ENCODE measurements at regions not wholly inside any gene's neighbourhood (a gene's known extent, or its start where the extent isn't known, plus 50 kb on each side); places are given as distances from the start of the nearest gene placed in this dataset.
"Not testable (repeated sequence)": the region's sequence is repeated elsewhere in the genome, so short reads cannot be mapped to it uniquely, and the experiment has no call there.

GRCh38 chr10:89952751-89953150 lies 251.4 kb downstream of the KIF20B start:
- DNase-seq = no peak

DNA sequence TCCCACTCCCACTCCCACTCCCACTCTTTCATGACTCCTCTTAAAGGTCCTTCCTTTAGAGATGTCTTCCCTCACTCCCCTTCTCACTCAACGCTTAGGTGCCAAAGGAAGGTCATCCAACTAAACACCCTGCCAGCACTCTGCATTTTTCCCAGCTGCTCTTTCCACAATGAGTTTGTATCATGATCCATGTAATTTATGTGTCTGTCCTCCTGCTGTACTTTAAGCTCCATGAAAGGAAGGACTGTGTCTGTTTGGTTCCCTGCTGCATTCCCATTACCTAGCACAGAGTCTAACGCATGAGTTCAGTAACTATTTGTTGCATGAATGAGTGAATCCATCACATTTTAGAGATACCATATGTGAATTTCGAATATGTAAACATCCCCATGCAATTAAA lies 252.7 kb downstream of the KIF20B start:
- no peak for DNase-seq

DNA sequence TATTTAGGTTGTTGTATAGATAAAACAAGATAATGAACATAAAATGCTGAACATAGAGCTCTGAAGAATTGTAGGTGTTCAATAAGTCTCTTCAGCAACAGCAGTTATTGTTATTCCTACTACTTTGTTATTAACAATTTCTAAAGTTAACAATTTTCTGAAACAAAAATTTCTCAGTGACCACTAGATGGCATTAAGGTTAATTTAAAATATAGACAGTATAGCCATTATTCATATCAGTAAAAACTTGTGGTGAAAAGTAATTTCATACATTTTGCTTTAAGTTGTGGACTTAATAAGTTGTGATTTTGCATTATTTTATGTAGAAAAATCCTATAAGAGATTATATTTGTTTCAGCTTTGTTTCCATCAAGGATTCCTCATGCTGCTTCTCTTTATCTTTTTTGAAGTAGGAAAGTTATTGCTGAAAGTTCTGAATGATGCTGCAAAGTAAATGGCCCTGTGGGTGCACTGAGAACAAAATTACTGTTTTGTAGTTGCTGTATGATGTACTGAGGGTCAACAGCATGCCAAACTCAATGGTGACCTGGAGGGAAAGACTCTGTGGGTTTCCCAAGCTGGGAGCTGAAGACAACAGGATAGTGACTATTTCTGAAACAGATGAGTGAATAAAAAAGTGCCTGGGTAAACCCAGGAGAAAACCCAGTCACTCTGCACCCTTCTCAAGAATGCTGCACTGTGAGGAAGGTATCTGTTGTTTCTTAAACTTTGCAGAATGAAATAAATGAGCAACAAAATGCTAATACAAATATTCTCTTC lies 253.6 kb downstream of the KIF20B start:
- no peak for DNase-seq

GRCh38 chr10:89959433-89960110 lies 258.2 kb downstream of the KIF20B start:
- DNase-seq = no peak

DNA sequence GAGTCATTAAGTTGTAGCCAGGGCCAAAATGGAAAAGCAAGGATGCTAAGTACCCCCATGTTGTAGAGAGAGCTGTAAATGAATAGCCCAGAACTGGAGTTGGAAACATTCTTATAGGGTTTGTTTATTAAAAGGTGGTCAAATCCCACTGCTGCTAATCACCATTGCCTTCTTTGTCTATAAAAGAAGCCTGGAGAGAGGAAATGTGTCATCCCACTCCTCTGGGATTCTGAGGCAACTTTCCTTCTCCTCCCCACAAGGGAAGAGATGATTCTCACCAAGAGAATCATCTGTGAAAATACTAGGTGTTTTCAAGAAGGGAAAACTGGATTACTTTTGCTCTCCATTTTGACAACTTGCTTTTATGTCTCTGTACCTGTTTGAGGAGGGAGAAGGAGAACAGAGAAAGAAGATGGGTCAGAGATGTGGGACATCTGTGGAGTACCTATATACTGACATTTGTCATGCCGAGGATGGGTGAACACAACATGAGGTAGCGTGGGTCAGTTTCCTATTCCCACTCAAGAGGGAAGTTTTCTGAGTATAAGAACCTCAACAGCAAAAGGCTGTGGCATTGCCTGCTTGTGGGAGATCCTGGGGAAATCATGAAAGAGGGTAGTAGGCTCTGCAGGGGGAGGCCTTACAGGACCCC lies 262.2 kb downstream of the KIF20B start:
- DNase-seq = no peak

GRCh38 chr10:89966211-89966610 lies 264.8 kb downstream of the KIF20B start:
- DNase-seq = no peak

DNA sequence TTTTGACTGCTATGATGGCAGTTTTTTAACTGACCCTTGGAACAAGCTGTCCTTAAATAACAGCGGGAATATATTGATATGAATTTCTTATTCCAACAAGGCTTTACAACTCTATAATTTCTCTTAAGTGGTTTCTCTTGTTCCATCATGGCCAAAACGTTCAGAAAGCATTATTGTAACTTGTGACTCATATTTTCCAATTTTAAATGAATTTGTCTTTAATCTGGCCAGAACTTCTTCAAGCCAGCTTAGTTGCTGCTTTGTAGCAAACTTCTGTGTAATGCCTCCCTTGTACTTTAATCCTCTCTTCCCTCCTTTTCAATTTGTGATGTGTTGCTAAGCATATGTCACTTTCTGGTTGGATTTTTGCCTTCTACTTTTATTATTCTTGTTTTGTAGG lies 271.9 kb downstream of the KIF20B start:
- no peak for DNase-seq

GRCh38 chr10:89975071-89975470 lies 273.7 kb downstream of the KIF20B start:
- DNase-seq = no peak

- no peak for DNase-seq
These were observed 274.4 kb downstream of the KIF20B start for GRCh38 chr10:89975771-89976170.

DNA sequence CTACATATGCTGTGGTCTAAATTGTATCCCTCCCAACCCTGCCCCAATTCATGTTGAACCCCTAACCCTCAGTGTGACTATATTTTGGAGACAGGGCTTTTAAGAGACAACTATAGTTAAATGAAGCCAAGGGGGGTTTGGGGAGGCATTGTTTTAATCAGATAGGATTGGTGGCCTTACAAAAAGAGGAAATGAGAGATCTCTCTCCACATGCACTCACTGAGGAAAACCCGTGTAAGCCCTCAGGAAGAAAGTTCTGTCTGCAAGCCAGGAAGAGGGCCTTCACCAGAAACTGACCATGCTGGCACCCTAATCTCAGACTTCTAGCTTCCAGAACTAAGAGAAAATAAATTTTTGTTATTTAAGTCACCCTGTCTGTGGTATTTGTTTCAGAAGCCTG lies 276.7 kb downstream of the KIF20B start:
- DNase-seq = no peak

DNA sequence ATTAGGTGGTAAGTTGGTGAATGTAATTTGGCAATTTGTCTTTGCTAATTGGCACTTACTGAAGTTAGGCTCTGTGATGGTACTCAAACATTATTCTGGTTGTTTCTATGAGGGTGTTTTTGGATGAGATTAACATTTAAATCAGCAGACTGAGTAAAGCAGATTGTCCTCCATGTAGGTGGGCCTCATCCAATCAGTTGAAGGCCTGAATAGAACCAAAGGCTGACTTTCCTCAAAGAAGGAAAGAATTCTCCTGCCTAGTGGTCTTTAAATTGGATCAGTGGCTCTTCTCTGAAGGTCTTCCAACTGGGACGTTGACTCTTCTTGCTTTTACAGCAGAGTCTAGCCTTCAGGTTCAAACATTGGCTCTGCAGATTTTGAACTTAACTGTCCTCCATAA lies 278.3 kb downstream of the KIF20B start:
- DNase-seq = no peak

DNA sequence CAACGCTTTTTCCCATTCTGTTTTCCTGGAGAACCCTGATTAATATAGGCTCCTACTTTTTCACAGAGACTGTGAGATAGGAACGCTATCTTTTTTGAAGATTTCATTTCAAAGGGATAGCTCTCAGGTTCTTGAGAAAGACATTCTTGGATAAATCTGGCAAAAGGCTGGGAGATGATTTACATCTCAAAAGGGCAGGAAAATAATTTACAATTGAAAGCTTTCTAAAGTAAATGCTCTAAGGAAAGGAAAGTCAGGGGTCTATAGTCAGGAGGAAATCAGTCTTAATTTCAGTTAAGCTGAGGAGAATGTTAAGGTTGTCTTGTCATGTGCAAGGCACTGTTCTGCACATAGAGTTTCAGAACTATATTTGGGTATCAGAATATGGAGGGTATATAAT lies 278.8 kb downstream of the KIF20B start:
- DNase-seq = no peak

DNA sequence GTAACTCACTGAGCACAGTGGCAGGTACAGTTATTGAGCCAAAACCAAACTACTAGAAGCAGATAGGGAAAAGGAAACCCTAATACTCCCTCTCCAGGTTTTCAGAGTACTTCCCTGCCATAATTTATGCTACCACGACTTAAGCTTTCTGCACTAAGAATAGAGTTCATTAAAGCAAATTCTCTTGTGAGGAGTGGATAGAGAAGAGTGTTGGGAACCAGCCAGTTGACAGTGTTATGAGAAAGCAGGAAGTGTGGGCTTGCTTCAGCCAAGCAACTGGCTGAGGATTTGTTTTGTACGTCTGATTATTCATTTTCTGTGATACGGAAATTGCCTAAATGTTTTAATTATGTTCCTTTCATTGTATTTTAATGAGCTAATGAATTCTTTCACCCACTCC lies 280.5 kb downstream of the KIF20B start:
- DNase-seq = no peak

DNA sequence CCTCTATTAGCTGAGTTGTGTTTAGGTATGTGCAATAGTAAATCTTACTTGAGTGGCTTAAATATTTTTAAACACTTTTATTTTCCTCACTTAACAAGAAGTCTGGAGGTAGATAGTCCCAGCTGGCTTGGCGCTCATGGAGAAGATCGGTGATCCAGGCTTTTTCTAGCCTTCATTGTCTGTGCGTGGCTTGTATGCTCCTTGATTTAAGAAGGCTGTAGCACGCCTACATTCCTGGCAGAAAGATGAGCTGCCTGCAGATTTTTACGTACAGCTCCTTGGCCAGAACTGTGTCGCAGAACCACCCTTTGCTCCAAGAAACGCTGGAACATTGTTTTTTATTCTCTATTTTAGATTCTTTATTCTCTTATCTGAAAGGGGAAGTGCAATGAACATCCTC lies 284.1 kb downstream of the KIF20B start:
- no peak for DNase-seq

GRCh38 chr10:89988361-89988760 lies 287.0 kb downstream of the KIF20B start:
- DNase-seq = not testable (repeated sequence)

- no peak for DNase-seq
These were observed 291.2 kb downstream of the KIF20B start for GRCh38 chr10:89992575-89992974.

GRCh38 chr10:90007226-90007625 lies 305.8 kb downstream of the KIF20B start:
- no peak for DNase-seq

GRCh38 chr10:90011281-90011680 lies 309.9 kb downstream of the KIF20B start:
- DNase-seq = not testable (repeated sequence)

GRCh38 chr10:90018819-90019218 lies 317.4 kb downstream of the KIF20B start:
- no peak for DNase-seq

GRCh38 chr10:90020506-90020905 lies 319.1 kb downstream of the KIF20B start:
- DNase-seq = no peak

DNA sequence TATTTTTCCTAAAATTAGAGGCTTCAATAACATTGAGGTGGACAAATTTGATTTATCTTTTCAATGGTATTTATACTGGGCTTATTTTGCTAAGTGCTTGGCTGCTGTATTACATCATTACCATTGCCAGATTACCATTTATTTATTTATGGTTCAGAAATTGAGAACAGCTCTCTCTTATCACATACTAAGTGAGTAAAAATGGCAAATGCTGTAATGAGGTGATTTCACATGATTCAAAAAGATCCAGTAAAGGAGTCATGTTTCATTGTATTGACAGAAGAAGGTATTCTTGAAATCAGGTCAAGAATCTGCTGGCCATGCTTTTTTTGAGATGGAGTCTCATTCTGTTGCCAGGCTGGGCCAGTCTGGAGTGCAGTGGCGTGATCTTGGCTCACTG lies 322.6 kb downstream of the KIF20B start:
- DNase-seq = peak; percentile 29

DNA sequence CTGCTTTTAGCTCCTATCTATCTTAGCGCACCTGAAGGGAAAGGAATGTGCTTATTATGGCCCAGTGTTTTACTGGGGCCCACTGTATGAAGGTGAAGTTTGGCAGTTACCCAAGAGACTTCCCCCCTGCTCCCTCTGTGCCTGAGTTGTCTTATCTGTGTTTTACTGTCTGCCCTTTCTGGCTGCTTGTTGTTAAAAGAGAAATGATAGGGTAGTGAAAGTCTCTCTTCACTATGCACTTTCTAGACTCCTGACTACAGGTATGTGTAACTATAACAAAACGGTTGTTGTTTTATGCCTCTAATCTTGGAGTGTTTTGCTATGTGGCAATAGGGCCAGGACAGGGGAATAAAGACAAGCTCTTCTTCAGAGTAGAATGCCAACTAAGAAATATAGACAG lies 326.9 kb downstream of the KIF20B start:
- no peak for DNase-seq

DNA sequence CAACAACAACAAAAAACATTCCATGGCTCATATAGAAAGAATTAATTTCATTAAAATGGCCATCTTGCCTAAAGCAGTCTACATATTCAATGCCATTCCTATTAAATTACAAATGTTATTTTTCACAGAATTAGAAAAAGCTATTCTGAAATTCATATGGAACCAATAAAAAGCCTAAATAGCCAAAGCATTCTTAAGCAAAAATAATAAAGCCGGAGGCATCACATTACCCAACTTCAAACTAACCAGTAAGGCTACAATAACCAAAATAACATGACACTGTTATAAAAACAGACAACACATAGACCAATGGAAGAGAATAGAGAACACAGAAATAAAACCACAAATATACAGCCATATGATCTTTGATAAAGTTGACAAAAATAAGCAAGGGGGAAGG lies 330.4 kb downstream of the KIF20B start:
- DNase-seq = no peak

DNA sequence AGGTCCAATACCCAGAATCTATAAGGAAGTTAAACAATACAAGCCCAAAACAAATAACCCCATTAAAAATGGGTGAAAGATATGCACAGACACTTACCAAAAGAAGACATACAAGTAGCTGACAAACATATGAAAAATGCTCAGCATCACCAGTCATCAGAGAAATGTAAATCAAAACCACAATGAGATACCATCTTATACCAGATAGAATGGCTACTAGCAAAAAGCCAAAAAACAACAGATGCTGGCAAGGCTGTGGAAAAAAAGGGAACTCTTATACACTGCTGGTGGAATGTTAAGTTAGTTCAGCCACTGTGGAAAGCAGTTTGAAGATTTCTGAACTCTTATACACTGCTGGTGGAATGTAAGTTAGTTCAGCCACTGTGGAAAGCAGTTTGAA lies 331.1 kb downstream of the KIF20B start:
- DNase-seq = no peak

Data from NCI-H2029 (cell line).